ENCODE measurements at regions not wholly inside any gene's neighbourhood (a gene's known extent, or its start where the extent isn't known, plus 50 kb on each side); places are given as distances from the start of the nearest gene placed in this dataset.

DNA sequence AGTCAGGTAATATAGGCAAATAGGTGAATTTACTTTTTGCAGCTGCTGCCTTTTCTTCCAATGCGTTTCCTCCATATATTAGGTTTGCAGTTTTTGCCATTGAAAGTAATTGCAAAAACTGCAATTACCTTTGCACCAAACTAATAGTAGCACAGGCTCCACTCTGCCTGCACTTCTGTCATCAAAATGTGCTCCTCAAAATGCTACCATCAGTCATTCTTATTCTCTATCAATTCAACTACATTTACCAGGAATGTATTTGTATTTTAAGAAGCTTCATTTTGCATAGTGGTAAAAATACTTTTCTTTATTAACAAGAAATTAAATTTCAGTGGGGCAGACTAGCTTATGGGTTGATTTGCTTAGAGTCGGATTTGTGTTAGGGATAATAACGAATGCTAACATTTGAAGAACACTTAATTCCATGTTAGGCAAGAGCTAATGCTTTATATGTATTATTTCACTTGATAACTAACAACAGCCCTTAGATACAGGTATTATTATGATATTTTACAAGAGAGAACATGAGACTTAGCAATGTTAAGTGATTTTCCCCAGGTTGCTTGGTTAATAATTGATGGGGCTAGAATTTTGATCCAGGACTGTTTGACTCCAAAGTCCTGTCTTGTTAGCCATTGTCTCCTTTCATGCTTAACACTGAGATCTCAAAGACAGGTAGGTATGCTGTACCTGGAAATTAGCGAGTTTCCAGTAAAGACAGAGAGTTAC is 300.4 kb downstream of the MAN2A1 start:
- no peak for DNase-seq (ENCODE audit: low read depth in 2 of 2)

DNA sequence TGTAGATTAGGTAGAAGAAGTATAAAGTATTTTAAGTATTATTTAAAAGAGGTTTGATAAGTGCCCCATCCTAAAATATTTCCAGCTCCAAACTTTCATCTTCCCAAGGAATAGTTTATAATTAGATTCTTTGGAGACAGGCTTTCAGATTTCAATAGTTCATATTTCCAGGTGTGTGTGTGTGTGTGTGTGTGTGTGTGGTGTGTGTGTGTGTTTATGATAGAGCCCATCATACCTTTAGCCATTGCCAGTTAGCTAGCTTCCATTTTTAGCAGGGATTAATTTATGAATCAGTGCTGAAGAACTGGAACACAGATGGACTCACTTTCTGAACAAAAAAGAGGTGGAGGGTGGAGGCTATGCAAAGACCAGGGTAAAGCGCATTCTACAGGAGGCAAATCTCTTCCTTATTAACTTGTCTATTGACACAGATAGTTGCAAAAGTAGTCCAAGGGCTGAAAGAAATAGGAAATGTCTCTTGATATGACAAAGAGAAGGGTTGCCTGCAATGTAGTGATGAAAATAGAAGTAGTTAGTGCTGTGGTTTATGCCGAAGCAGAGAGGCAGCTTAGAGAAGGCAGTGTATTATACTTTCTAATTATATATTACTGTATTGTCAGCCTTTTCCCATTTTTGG is 301.1 kb downstream of the MAN2A1 start:
- TF ChIP-seq, protein P1, sequence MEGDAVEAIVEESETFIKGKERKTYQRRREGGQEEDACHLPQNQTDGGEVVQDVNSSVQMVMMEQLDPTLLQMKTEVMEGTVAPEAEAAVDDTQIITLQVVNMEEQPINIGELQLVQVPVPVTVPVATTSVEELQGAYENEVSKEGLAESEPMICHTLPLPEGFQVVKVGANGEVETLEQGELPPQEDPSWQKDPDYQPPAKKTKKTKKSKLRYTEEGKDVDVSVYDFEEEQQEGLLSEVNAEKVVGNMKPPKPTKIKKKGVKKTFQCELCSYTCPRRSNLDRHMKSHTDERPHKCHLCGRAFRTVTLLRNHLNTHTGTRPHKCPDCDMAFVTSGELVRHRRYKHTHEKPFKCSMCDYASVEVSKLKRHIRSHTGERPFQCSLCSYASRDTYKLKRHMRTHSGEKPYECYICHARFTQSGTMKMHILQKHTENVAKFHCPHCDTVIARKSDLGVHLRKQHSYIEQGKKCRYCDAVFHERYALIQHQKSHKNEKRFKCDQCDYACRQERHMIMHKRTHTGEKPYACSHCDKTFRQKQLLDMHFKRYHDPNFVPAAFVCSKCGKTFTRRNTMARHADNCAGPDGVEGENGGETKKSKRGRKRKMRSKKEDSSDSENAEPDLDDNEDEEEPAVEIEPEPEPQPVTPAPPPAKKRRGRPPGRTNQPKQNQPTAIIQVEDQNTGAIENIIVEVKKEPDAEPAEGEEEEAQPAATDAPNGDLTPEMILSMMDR (IDR thresholded peaks at IDR 0.05; ENCODE audit: low read depth, low read length) = no peak
- H3K4me3 ChIP-seq (replicated peaks in 1 of 2; ENCODE audit: low read depth in 2 of 2, low read length in 2 of 2) = no peak overlapping the region
- DNase-seq (ENCODE audit: low read depth in 2 of 2) = no peak

More for the DNA sequence above, 300.4 kb downstream of the MAN2A1 start:
- H3K4me3 ChIP-seq (replicated peaks in 1 of 2; ENCODE audit: low read depth in 2 of 2, low read length in 2 of 2) = no peak overlapping the region
- TF ChIP-seq, protein P1 (IDR thresholded peaks at IDR 0.05; ENCODE audit: low read depth, low read length) = no peak

GRCh38 chr5:109992264-109992915 is 302.7 kb downstream of the MAN2A1 start:
- H3K4me3 ChIP-seq (replicated peaks in 1 of 2; ENCODE audit: low read depth in 2 of 2, low read length in 2 of 2) = no peak overlapping the region
- TF ChIP-seq, protein P1 (IDR thresholded peaks at IDR 0.05; ENCODE audit: low read depth, low read length) = no peak
- no peak for DNase-seq (ENCODE audit: low read depth in 2 of 2)

DNA sequence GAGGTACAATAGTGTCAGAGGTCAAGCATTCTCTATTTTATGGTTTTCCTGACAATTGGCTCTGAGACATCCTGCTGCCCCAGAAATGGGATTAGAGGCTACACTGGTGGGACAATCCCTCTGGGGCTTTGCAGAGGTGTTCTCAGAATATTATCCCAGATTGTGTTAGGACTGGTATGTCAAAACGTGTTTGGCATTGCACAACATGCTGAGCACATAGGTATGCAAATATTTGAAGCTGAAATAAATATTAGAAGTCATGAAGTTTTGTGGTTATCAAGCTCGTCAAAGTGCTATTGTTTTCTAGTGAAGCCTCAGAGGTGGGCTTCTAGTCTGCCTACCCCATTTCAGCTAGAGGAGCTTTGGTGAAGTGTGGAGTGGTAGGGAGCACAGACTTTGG is 304.4 kb downstream of the MAN2A1 start:
- TF ChIP-seq, protein P1 (IDR thresholded peaks at IDR 0.05; ENCODE audit: low read depth, low read length) = no peak
- H3K4me3 ChIP-seq (replicated peaks in 1 of 2; ENCODE audit: low read depth in 2 of 2, low read length in 2 of 2) = no peak overlapping the region
- DNase-seq (ENCODE audit: low read depth in 2 of 2) = no peak

DNA sequence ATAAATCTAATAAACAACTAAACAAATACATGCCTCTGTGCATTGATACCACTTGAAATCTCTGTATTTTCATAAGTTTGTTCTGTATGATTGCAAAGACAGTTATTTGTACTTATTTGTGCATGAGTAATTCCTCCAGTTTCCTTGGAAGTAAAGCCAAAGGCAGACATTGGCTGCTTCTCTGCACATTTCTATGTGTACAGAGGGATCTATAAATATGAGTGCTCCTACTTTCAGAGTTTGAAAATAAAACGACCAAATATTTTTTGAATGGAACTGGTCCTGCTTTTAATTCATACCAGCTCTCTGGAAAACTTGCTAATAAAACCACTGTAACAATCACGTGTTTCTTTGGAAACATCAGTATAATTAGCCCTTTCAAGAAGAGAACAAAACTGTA is 306.5 kb downstream of the MAN2A1 start:
- no peak overlapping the region for H3K4me3 ChIP-seq (replicated peaks in 1 of 2; ENCODE audit: low read depth in 2 of 2, low read length in 2 of 2)
- TF ChIP-seq, protein P1 (IDR thresholded peaks at IDR 0.05; ENCODE audit: low read depth, low read length) = no peak
- DNase-seq (ENCODE audit: low read depth in 2 of 2) = no peak

DNA sequence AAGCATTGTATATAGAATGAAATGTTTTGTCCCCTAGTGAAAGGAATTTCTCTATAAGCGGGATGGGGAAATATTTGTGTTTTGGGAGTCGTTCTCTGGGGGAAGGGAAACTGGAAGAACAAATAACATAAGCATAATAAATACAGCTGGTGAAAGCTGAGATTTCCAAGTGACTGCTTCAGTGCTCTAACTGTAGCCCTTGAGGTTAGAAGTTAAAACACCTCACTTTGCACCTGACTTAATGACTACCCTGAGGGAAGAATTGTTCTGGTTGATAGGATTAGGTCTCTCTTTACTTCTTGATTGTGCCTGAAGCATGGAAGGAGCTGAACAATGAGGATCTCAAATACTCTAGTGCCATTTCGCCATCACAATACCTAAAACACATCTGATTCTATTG is 307.4 kb downstream of the MAN2A1 start:
- DNase-seq (ENCODE audit: low read depth in 2 of 2) = no peak
- TF ChIP-seq, protein P1 (IDR thresholded peaks at IDR 0.05; ENCODE audit: low read depth, low read length) = no peak
- H3K4me3 ChIP-seq (replicated peaks in 1 of 2; ENCODE audit: low read depth in 2 of 2, low read length in 2 of 2) = no peak overlapping the region
